Astrocyte (in vitro differentiated cells and primary cell): ENCODE measurements at regions not wholly inside any gene's neighbourhood (a gene's known extent, or its start where the extent isn't known, plus 50 kb on each side); places are given as distances from the start of the nearest gene placed in this dataset.

ENCODE experiments used
- DNase-seq: peaks from one replicate; pipeline ENCODE4 v3.0.0-alpha.2; 2010; ENCODE audit warnings: low read depth
- FAIRE-seq: peaks from 2 replicates; lab custom pipeline; 2011; peaks lifted over from hg19 to GRCh38; lab: Jason Lieb, UNC
- H2AFZ ChIP-seq: 2 replicates; pipeline ENCODE4 v1.6.0; 2012; ENCODE audit warnings: low read depth, low read length, inconsistent platforms
- H3K27ac ChIP-seq: 2 replicates; pipeline ENCODE4 v1.5.1; 2011; ENCODE audit warnings: low read depth, low read length, inconsistent platforms
- H3K27me3 ChIP-seq: 2 replicates; pipeline ENCODE4 v1.6.0; 2011; ENCODE audit warnings: low read length, inconsistent platforms; ENCODE audit not compliant: insufficient read depth
- H3K36me3 ChIP-seq: 2 replicates; pipeline ENCODE4 v1.5.1; 2011; ENCODE audit warnings: low read length, inconsistent platforms; ENCODE audit not compliant: insufficient read depth
- H3K4me1 ChIP-seq: 2 replicates; pipeline ENCODE4 v1.5.1; 2011; ENCODE audit warnings: low read length, inconsistent platforms; ENCODE audit not compliant: insufficient read depth
- H3K4me2 ChIP-seq: 2 replicates; pipeline ENCODE4 v1.6.0; 2012; ENCODE audit warnings: low read length, inconsistent platforms
- H3K4me3 ChIP-seq: 2 replicates; pipeline ENCODE4 v1.5.1; 2011; ENCODE audit warnings: low read depth, mild to moderate bottlenecking, low read length, inconsistent platforms; ENCODE audit not compliant: insufficient read depth
- H3K79me2 ChIP-seq: 2 replicates; pipeline ENCODE4 v1.6.0; 2012; ENCODE audit warnings: mild to moderate bottlenecking, low read length, inconsistent platforms; ENCODE audit not compliant: insufficient read depth
- H3K9ac ChIP-seq: 2 replicates; pipeline ENCODE4 v1.6.0; 2012; ENCODE audit warnings: mild to moderate bottlenecking, low read length, inconsistent platforms
- H3K9me3 ChIP-seq: 2 replicates; pipeline ENCODE4 v1.5.1; 2012; ENCODE audit warnings: low read depth, mild to moderate bottlenecking, low read length, inconsistent platforms; ENCODE audit not compliant: insufficient read depth
- H4K20me1 ChIP-seq: 2 replicates; pipeline ENCODE4 v1.6.0; 2012; ENCODE audit warnings: low read length, inconsistent platforms; ENCODE audit not compliant: insufficient read depth
- H3K27ac Mint-ChIP-seq: one replicate; pipeline ENCODE4 v1.8.0; 2021; ENCODE audit warnings: mild to moderate bottlenecking, mixed read lengths; ENCODE audit not compliant: unreplicated experiment
- H3K27me3 Mint-ChIP-seq: one replicate; pipeline ENCODE4 v1.8.0; 2021; ENCODE audit warnings: low read depth, mixed read lengths; ENCODE audit not compliant: unreplicated experiment
- H3K36me3 Mint-ChIP-seq: one replicate; pipeline ENCODE4 v1.8.0; 2021; ENCODE audit warnings: low read depth, mixed read lengths; ENCODE audit not compliant: unreplicated experiment
- H3K4me1 Mint-ChIP-seq: one replicate; pipeline ENCODE4 v1.8.0; 2021; ENCODE audit warnings: low read depth, mixed read lengths; ENCODE audit not compliant: unreplicated experiment
- H3K4me3 Mint-ChIP-seq: one replicate; pipeline ENCODE4 v1.8.0; 2021; ENCODE audit warnings: mild to moderate bottlenecking, moderate library complexity, mixed read lengths; ENCODE audit not compliant: unreplicated experiment
- H3K9me3 Mint-ChIP-seq: one replicate; pipeline ENCODE4 v1.8.0; 2021; ENCODE audit warnings: mild to moderate bottlenecking, mixed read lengths; ENCODE audit not compliant: unreplicated experiment
- CTCF ChIP-seq: IDR thresholded peaks from 2 replicates; pipeline ENCODE4 v1.5.1; 2011; ENCODE audit warnings: low read depth, mild to moderate bottlenecking, inconsistent platforms, low read length, moderate library complexity; ENCODE audit not compliant: insufficient read depth
- EZH2 ChIP-seq: IDR thresholded peaks from 2 replicates; pipeline ENCODE4 v1.6.1; 2012; ENCODE audit warnings: mild to moderate bottlenecking, low read length, inconsistent platforms; ENCODE audit not compliant: insufficient read depth

- Histone ChIP-seq H3K36me3 (no peaks in the 10 kb centered on the region), H4K20me1 (no peaks in the 10 kb centered on the region), H3K9me3 (no peaks in the 10 kb centered on the region), H3K27me3 (no peaks in the 10 kb centered on the region), H3K4me2 (no peak overlapping the region), H3K4me1 (no peaks in the 10 kb centered on the region), H2AFZ (no peak overlapping the region), H3K79me2 (no peaks in the 10 kb centered on the region), H3K9ac (no peak overlapping the region), H3K27ac (no peak overlapping the region), H3K4me3 (no peak overlapping the region)
- H3K36me3 Mint-ChIP-seq: peaks cover 13% of the 10 kb centered on the region
- DNase-seq (no peak), FAIRE-seq (no peak)
- no peaks in the 10 kb centered on the region for H3K27me3 Mint-ChIP-seq
- TF ChIP-seq EZH2 (no peak), CTCF (no peak)
- peaks cover 8% of the 10 kb centered on the region for H3K9me3 Mint-ChIP-seq
- no peaks in the 10 kb centered on the region for H3K4me1 Mint-ChIP-seq
- no peak overlapping the region for H3K4me3 Mint-ChIP-seq
- H3K27ac Mint-ChIP-seq: no peak overlapping the region
These were observed 122.0 kb downstream of the MDH1 start for GRCh38 chr2:63710732-63711131.

GRCh38 chr2:63712748-63713147 lies 124.0 kb downstream of the MDH1 start:
- Histone ChIP-seq H3K4me1 (no peaks in the 10 kb centered on the region), H3K4me3 (no peak overlapping the region), H4K20me1 (no peaks in the 10 kb centered on the region), H3K36me3 (no peaks in the 10 kb centered on the region), H3K4me2 (no peak overlapping the region), H2AFZ (no peak overlapping the region), H3K9me3 (no peaks in the 10 kb centered on the region), H3K79me2 (no peaks in the 10 kb centered on the region), H3K27me3 (no peaks in the 10 kb centered on the region), H3K27ac (no peak overlapping the region), H3K9ac (no peak overlapping the region)
- Mint-ChIP-seq H3K36me3 (peaks cover 8% of the 10 kb centered on the region), H3K4me1 (no peaks in the 10 kb centered on the region), H3K27me3 (no peaks in the 10 kb centered on the region), H3K4me3 (no peak overlapping the region), H3K9me3 (peaks cover 5% of the 10 kb centered on the region), H3K27ac (no peak overlapping the region)
- DNase-seq: no peak
- no peak for TF ChIP-seq EZH2
- TF ChIP-seq CTCF: no peak
- no peak for FAIRE-seq

GRCh38 chr2:63716146-63716545 lies 125.5 kb upstream of the UGP2 start:
- H4K20me1 ChIP-seq: no peaks in the 10 kb centered on the region
- FAIRE-seq (no peak), DNase-seq (no peak)
- no peaks in the 10 kb centered on the region for H3K4me1 ChIP-seq
- Mint-ChIP-seq H3K4me1 (peaks cover 3% of the 10 kb centered on the region), H3K4me3 (no peak overlapping the region), H3K27ac (no peak overlapping the region), H3K36me3 (peaks cover 5% of the 10 kb centered on the region), H3K27me3 (no peaks in the 10 kb centered on the region), H3K9me3 (no peaks in the 10 kb centered on the region)
- no peak for TF ChIP-seq EZH2
- TF ChIP-seq CTCF: no peak
- H3K79me2 ChIP-seq: no peaks in the 10 kb centered on the region
- H3K36me3 ChIP-seq: no peaks in the 10 kb centered on the region
- no peak overlapping the region for H3K9ac ChIP-seq
- H3K4me3 ChIP-seq: no peak overlapping the region
- no peaks in the 10 kb centered on the region for H3K27me3 ChIP-seq
- no peak overlapping the region for H3K4me2 ChIP-seq
- no peaks in the 10 kb centered on the region for H3K9me3 ChIP-seq
- no peak overlapping the region for H3K27ac ChIP-seq
- H2AFZ ChIP-seq: no peak overlapping the region
